ENCODE measurements at regions not wholly inside any gene's neighbourhood (a gene's known extent, or its start where the extent isn't known, plus 50 kb on each side); places are given as distances from the start of the nearest gene placed in this dataset.
"Not testable (repeated sequence)": the region's sequence is repeated elsewhere in the genome, so short reads cannot be mapped to it uniquely, and the experiment has no call there.

- TF ChIP-seq, protein P1, sequence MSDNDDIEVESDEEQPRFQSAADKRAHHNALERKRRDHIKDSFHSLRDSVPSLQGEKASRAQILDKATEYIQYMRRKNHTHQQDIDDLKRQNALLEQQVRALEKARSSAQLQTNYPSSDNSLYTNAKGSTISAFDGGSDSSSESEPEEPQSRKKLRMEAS (IDR thresholded peaks at IDR 0.05), result no peak
Observed at GRCh38 chr1:121483961-121484424, 299.2 kb downstream of the SRGAP2C start (continued).

GRCh38 chr1:121494796-121495195, 310.0 kb downstream of the SRGAP2C start:
- not testable (repeated sequence) for DNase-seq (ENCODE audit: low spot score); H3K27ac ChIP-seq (ENCODE audit: low read depth in 1 of 2, low read length in 2 of 2); H3K4me3 ChIP-seq (ENCODE audit: low read depth in 1 of 3, low read length in 3 of 3); H3K9ac ChIP-seq (ENCODE audit: low read depth in 1 of 2, low read length in 2 of 2); H3K9me3 ChIP-seq (ENCODE audit: control insufficient read depth in 4 of 4, low read length in 3 of 4); H3K27me3 ChIP-seq (ENCODE audit: control insufficient read depth in 4 of 4, insufficient read depth in 4 of 4, low read length in 3 of 4); H3K4me1 ChIP-seq (ENCODE audit: control insufficient read depth in 4 of 4, insufficient read depth in 4 of 4, low read length in 3 of 4)
- H3K36me3 ChIP-seq (ENCODE audit: control insufficient read depth in 4 of 4, insufficient read depth in 3 of 4, low read depth in 1 of 4, low read length in 3 of 4), result peaks cover 0 to 11% (median 4%) of the 10 kb centered on the region in 4 donors

DNA sequence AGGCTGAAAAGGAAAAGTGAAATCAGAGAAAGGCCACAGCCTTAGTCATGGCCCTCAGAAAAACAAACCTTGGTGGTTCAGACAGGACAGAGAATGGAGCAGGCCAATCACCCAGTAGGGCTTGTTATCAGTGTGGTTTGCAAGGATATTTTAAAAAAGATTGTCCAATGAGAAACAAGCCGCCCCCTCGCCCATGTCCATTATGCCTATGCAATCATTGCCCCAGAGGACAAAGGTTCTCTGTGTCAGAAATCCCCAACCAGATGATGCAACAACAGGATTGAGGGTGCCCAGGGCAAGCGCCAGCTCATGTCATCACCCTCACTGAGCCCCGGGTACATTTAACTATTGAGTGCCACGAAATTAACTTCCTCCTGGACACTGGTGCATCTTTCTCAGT, 326.7 kb downstream of the SRGAP2C start:
- TF ChIP-seq RXRA (IDR thresholded peaks at IDR 0.05) (peak; percentile 86 to 93), ZBTB33 (IDR thresholded peaks at IDR 0.05) (peak; percentile 86), EGR1 (IDR thresholded peaks at IDR 0.05; ENCODE audit: low read depth in 2 of 2) (peak; percentile 83 to 90), SP1 (IDR thresholded peaks at IDR 0.05) (peak; percentile 96), HNF4A (conservative IDR thresholded peaks at IDR 0.05) (peak; percentile 98 to 99), TAF1 (conservative IDR thresholded peaks at IDR 0.05) (peak; percentile 92), YY1 (IDR thresholded peaks at IDR 0.05) (peak; percentile 90), FOXA1 (IDR thresholded peaks at IDR 0.05) (peak; percentile 47), JUND (IDR thresholded peaks at IDR 0.05) (peak; percentile 92 to 94), RAD21 (IDR thresholded peaks at IDR 0.05) (peak; percentile 33 to 38), GABPA (IDR thresholded peaks at IDR 0.05 in 1 of 2, conservative IDR thresholded peaks at IDR 0.05 in 1 of 2) (peak in 1 of 2 donors; percentile 33), HNF4G (IDR thresholded peaks at IDR 0.05) (peak; percentile 97), NR2F2 (IDR thresholded peaks at IDR 0.05) (peak; percentile 52), FOXA2 (IDR thresholded peaks at IDR 0.05) (peak; percentile 63)
- TF ChIP-seq, protein P1 (IDR thresholded peaks at IDR 0.05), result peak; percentile 85
- TF ChIP-seq, protein P2, sequence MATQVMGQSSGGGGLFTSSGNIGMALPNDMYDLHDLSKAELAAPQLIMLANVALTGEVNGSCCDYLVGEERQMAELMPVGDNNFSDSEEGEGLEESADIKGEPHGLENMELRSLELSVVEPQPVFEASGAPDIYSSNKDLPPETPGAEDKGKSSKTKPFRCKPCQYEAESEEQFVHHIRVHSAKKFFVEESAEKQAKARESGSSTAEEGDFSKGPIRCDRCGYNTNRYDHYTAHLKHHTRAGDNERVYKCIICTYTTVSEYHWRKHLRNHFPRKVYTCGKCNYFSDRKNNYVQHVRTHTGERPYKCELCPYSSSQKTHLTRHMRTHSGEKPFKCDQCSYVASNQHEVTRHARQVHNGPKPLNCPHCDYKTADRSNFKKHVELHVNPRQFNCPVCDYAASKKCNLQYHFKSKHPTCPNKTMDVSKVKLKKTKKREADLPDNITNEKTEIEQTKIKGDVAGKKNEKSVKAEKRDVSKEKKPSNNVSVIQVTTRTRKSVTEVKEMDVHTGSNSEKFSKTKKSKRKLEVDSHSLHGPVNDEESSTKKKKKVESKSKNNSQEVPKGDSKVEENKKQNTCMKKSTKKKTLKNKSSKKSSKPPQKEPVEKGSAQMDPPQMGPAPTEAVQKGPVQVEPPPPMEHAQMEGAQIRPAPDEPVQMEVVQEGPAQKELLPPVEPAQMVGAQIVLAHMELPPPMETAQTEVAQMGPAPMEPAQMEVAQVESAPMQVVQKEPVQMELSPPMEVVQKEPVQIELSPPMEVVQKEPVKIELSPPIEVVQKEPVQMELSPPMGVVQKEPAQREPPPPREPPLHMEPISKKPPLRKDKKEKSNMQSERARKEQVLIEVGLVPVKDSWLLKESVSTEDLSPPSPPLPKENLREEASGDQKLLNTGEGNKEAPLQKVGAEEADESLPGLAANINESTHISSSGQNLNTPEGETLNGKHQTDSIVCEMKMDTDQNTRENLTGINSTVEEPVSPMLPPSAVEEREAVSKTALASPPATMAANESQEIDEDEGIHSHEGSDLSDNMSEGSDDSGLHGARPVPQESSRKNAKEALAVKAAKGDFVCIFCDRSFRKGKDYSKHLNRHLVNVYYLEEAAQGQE (IDR thresholded peaks at IDR 0.05), result peak; percentile 88
- TF ChIP-seq, protein P3, sequence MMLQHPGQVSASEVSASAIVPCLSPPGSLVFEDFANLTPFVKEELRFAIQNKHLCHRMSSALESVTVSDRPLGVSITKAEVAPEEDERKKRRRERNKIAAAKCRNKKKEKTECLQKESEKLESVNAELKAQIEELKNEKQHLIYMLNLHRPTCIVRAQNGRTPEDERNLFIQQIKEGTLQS (IDR thresholded peaks at IDR 0.05), result peak; percentile 99
- Histone ChIP-seq H3K4me1 (ENCODE audit: control insufficient read depth in 4 of 4, insufficient read depth in 4 of 4, low read length in 3 of 4) (peaks cover 0 to 11% (median 8%) of the 10 kb centered on the region in 4 donors), H3K9ac (ENCODE audit: low read depth in 1 of 2, low read length in 2 of 2) (peak overlapping the region in 1 of 2 donors; percentile 59), H3K4me3 (ENCODE audit: low read depth in 1 of 3, low read length in 3 of 3) (peak overlapping the region in 2 of 3 donors; percentile 15 to 17), H3K27ac (ENCODE audit: low read depth in 1 of 2, low read length in 2 of 2) (peak overlapping the region; percentile 81 to 87)
- not testable (repeated sequence) for H3K9me3 ChIP-seq (ENCODE audit: control insufficient read depth in 4 of 4, low read length in 3 of 4); DNase-seq (ENCODE audit: low spot score); H3K36me3 ChIP-seq (ENCODE audit: control insufficient read depth in 4 of 4, insufficient read depth in 3 of 4, low read depth in 1 of 4, low read length in 3 of 4); H3K27me3 ChIP-seq (ENCODE audit: control insufficient read depth in 4 of 4, insufficient read depth in 4 of 4, low read length in 3 of 4)
- WGBS, result 24% methylated on average over 5 of the region's 5 CpGs
